ENCODE measurements at regions not wholly inside any gene's neighbourhood (a gene's known extent, or its start where the extent isn't known, plus 50 kb on each side); places are given as distances from the start of the nearest gene placed in this dataset.

DNA sequence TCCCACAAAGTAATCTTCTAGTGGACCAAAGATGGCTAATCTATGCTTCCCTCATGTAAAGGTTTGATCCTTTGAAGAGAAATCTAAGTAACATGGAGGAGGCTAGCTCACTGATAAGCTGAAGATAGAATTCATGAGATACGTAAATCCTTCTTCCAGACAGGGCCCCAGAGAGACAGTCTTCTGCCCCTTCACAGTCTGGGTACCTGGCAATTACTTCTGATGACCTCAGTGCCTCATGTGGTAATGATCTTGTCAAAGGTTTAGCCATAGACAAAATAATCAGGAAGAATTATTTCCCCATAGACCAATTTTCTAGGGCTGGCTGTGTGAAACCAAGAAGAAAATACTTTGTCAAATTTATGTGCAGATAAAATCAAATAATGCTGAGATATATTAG lies 495.8 kb downstream of the METTL4 start:
- Histone ChIP-seq H4K20me1 (ENCODE audit: insufficient read depth) (no peaks in the 10 kb centered on the region), H3K27me3 (ENCODE audit: insufficient read depth, low read length) (no peaks in the 10 kb centered on the region), H2AFZ (ENCODE audit: low read depth, low read length, poor library complexity, severe bottlenecking) (no peak overlapping the region), H3K36me3 (ENCODE audit: control insufficient read depth in 1 of 2, insufficient read depth in 2 of 2, low read length in 2 of 2) (no peaks in the 10 kb centered on the region), H3K27ac (ENCODE audit: low read depth, low read length) (no peak overlapping the region), H3K9me3 (ENCODE audit: control insufficient read depth in 1 of 2, insufficient read depth in 1 of 2, low read depth in 1 of 2, low read length in 2 of 2) (no peaks in the 10 kb centered on the region), H3K9ac (ENCODE audit: low read length) (no peak overlapping the region), H3K4me1 (ENCODE audit: control insufficient read depth in 1 of 2, insufficient read depth in 2 of 2, low read length in 2 of 2) (no peaks in the 10 kb centered on the region), H3K4me2 (ENCODE audit: low read length) (no peak overlapping the region), H3K79me2 (ENCODE audit: insufficient read depth, low read length) (no peaks in the 10 kb centered on the region), H3K9me2 (ENCODE audit: insufficient read depth) (no peaks in the 10 kb centered on the region), H3K4me3 (replicated peaks in 1 of 2; ENCODE audit: low read depth in 1 of 2, low read length in 2 of 2) (no peak overlapping the region)
- DNase-seq (ENCODE audit: low read depth, low spot score) (no peak), ATAC-seq (no peak)
- ChIA-PET CTCF (no interaction called here), RAD21 (ENCODE audit: low non-redundant PET in 1 of 2, low total read pairs in 2 of 2, uncharacterized antibody in 2 of 2, unreplicated experiment in 2 of 2) (no interaction called here), POLR2A (no interaction called here)
- no TSS peak for BruUV-seq (replicated peaks)
- TF ChIP-seq POLR2AphosphoS5 (IDR thresholded peaks at IDR 0.05; ENCODE audit: low read depth, low read length) (no peak), ELF1 (IDR thresholded peaks at IDR 0.05; ENCODE audit: borderline replicate concordance, low read depth) (no peak), ZNF274 (IDR thresholded peaks at IDR 0.05; ENCODE audit: low read depth, low read length) (no peak), CEBPB (IDR thresholded peaks at IDR 0.05; ENCODE audit: low read depth) (no peak), SRF (IDR thresholded peaks at IDR 0.05; ENCODE audit: low read depth) (no peak), ZFX (IDR thresholded peaks at IDR 0.05) (no peak), SP1 (IDR thresholded peaks at IDR 0.05; ENCODE audit: low read depth) (no peak)
- TF ChIP-seq, protein P1, sequence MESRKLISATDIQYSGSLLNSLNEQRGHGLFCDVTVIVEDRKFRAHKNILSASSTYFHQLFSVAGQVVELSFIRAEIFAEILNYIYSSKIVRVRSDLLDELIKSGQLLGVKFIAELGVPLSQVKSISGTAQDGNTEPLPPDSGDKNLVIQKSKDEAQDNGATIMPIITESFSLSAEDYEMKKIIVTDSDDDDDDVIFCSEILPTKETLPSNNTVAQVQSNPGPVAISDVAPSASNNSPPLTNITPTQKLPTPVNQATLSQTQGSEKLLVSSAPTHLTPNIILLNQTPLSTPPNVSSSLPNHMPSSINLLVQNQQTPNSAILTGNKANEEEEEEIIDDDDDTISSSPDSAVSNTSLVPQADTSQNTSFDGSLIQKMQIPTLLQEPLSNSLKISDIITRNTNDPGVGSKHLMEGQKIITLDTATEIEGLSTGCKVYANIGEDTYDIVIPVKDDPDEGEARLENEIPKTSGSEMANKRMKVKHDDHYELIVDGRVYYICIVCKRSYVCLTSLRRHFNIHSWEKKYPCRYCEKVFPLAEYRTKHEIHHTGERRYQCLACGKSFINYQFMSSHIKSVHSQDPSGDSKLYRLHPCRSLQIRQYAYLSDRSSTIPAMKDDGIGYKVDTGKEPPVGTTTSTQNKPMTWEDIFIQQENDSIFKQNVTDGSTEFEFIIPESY (IDR thresholded peaks at IDR 0.05; ENCODE audit: extremely low read depth, insufficient replicate concordance, low read length) = no peak
- intact Hi-C loops (cut with micrococcal nuclease) = no loop called here

- CTCF ChIA-PET = interaction anchor here (1.2 kb wide), 2 partner anchors 419 to 459 kb away, joined by 4 read pairs; no protein-coding TSS in a partner anchor
- intact Hi-C loops (cut with micrococcal nuclease) = loop anchor here (1.0 to 10.0 kb wide), 3 partner anchors 168 to 1218 kb away; no protein-coding TSS in a partner anchor
- TF ChIP-seq, protein P2, sequence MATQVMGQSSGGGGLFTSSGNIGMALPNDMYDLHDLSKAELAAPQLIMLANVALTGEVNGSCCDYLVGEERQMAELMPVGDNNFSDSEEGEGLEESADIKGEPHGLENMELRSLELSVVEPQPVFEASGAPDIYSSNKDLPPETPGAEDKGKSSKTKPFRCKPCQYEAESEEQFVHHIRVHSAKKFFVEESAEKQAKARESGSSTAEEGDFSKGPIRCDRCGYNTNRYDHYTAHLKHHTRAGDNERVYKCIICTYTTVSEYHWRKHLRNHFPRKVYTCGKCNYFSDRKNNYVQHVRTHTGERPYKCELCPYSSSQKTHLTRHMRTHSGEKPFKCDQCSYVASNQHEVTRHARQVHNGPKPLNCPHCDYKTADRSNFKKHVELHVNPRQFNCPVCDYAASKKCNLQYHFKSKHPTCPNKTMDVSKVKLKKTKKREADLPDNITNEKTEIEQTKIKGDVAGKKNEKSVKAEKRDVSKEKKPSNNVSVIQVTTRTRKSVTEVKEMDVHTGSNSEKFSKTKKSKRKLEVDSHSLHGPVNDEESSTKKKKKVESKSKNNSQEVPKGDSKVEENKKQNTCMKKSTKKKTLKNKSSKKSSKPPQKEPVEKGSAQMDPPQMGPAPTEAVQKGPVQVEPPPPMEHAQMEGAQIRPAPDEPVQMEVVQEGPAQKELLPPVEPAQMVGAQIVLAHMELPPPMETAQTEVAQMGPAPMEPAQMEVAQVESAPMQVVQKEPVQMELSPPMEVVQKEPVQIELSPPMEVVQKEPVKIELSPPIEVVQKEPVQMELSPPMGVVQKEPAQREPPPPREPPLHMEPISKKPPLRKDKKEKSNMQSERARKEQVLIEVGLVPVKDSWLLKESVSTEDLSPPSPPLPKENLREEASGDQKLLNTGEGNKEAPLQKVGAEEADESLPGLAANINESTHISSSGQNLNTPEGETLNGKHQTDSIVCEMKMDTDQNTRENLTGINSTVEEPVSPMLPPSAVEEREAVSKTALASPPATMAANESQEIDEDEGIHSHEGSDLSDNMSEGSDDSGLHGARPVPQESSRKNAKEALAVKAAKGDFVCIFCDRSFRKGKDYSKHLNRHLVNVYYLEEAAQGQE (IDR thresholded peaks at IDR 0.05; ENCODE audit: low read depth) = no peak
- no peak for TF ChIP-seq JUND (IDR thresholded peaks at IDR 0.05)
- no peak for TF ChIP-seq EZH2phosphoT487 (IDR thresholded peaks at IDR 0.05; ENCODE audit: borderline replicate concordance)
- no peak for TF ChIP-seq FOSL1 (IDR thresholded peaks at IDR 0.05; ENCODE audit: low read depth)
- TF ChIP-seq POLR2AphosphoS5 (IDR thresholded peaks at IDR 0.05; ENCODE audit: low read depth, low read length) = no peak
- no peak for TF ChIP-seq ZNF274 (IDR thresholded peaks at IDR 0.05; ENCODE audit: low read depth, low read length)
- no peak for TF ChIP-seq CTCF (IDR thresholded peaks at IDR 0.05 in 2 of 3, conservative IDR thresholded peaks at IDR 0.05 in 1 of 3; ENCODE audit: borderline replicate concordance in 1 of 3, insufficient read depth in 1 of 3, low read depth in 2 of 3, low read length in 2 of 3)
- no peak for TF ChIP-seq SIN3A (IDR thresholded peaks at IDR 0.05; ENCODE audit: low read depth)
- no peak for TF ChIP-seq RAD21 (IDR thresholded peaks at IDR 0.05; ENCODE audit: low read depth)
Measured at GRCh38 chr18:2082676-2083075, 488.6 kb downstream of the METTL4 start.

More at GRCh38 chr18:2082676-2083075, 488.6 kb downstream of the METTL4 start:
- Histone ChIP-seq H4K20me1 (ENCODE audit: insufficient read depth) (no peaks in the 10 kb centered on the region), H3K9me2 (ENCODE audit: insufficient read depth) (no peaks in the 10 kb centered on the region), H2AFZ (ENCODE audit: low read depth, low read length, poor library complexity, severe bottlenecking) (no peak overlapping the region), H3K9me3 (ENCODE audit: control insufficient read depth in 1 of 2, insufficient read depth in 1 of 2, low read depth in 1 of 2, low read length in 2 of 2) (no peaks in the 10 kb centered on the region), H3K4me3 (replicated peaks in 1 of 2; ENCODE audit: low read depth in 1 of 2, low read length in 2 of 2) (no peak overlapping the region), H3K36me3 (ENCODE audit: control insufficient read depth in 1 of 2, insufficient read depth in 2 of 2, low read length in 2 of 2) (no peaks in the 10 kb centered on the region), H3K4me2 (ENCODE audit: low read length) (no peak overlapping the region), H3K27ac (ENCODE audit: low read depth, low read length) (no peak overlapping the region), H3K9ac (ENCODE audit: low read length) (no peak overlapping the region), H3K27me3 (ENCODE audit: insufficient read depth, low read length) (no peaks in the 10 kb centered on the region), H3K79me2 (ENCODE audit: insufficient read depth, low read length) (no peaks in the 10 kb centered on the region), H3K4me1 (ENCODE audit: control insufficient read depth in 1 of 2, insufficient read depth in 2 of 2, low read length in 2 of 2) (no peaks in the 10 kb centered on the region)
- no peak for DNase-seq (ENCODE audit: low read depth, low spot score)
- ChIA-PET RAD21 (ENCODE audit: low non-redundant PET in 1 of 2, low total read pairs in 2 of 2, uncharacterized antibody in 2 of 2, unreplicated experiment in 2 of 2) (no interaction called here), POLR2A (no interaction called here)
- no TSS peak for BruUV-seq (replicated peaks)
- ATAC-seq = no peak
